ENCODE measurements at regions not wholly inside any gene's neighbourhood (a gene's known extent, or its start where the extent isn't known, plus 50 kb on each side); places are given as distances from the start of the nearest gene placed in this dataset.

- no peak overlapping the region for H3K27ac ChIP-seq (replicated peaks; ENCODE audit: low read length)
- no peak overlapping the region for H2BK12ac ChIP-seq (ENCODE audit: low read length)
- no peak overlapping the region for H2BK120ac ChIP-seq (ENCODE audit: low read depth, low read length)
- H3K79me1 ChIP-seq (ENCODE audit: low read depth, low read length) = no peaks in the 10 kb centered on the region
- no peak overlapping the region for H3K4ac ChIP-seq (ENCODE audit: low read length)
- H2AFZ ChIP-seq (ENCODE audit: low read length) = no peak overlapping the region
- whole genome bisulfite sequencing, 2 donors (ENCODE audit: extremely low coverage in 2 of 2, insufficient read length in 2 of 2, insufficient replicate concordance in 1 of 2) = no CpG with 5 or more reads among the region's 1 CpG
- H3K18ac ChIP-seq (ENCODE audit: low read length) = no peak overlapping the region
- no peak overlapping the region for H2AK5ac ChIP-seq (ENCODE audit: low read depth, low read length)
- H3K14ac ChIP-seq (ENCODE audit: low read length) = no peak overlapping the region
- H3K4me2 ChIP-seq (ENCODE audit: insufficient read depth, low read length, poor library complexity, severe bottlenecking) = no peak overlapping the region
- H2BK15ac ChIP-seq (ENCODE audit: low read length) = no peak overlapping the region
- no peak overlapping the region for H3K9ac ChIP-seq (ENCODE audit: low read depth, low read length, poor library complexity)
- H2BK5ac ChIP-seq (ENCODE audit: low read length) = no peak overlapping the region
- H3K4me3 ChIP-seq (ENCODE audit: low read length in 2 of 2) = no peak overlapping the region
- peaks cover 0 to 2% of the 10 kb centered on the region in 2 donors for H3K4me1 ChIP-seq (ENCODE audit: control insufficient read depth in 2 of 2, insufficient read depth in 1 of 2, low read depth in 1 of 2, low read length in 2 of 2)
- no peak overlapping the region for H4K91ac ChIP-seq (ENCODE audit: low read depth, low read length, poor library complexity)
- H3K27me3 ChIP-seq (ENCODE audit: control insufficient read depth in 3 of 3, insufficient read depth in 3 of 3, low read depth in 1 of 3, low read length in 3 of 3) = no peaks in the 10 kb centered on the region
- H3K36me3 ChIP-seq (replicated peaks in 1 of 2; ENCODE audit: control insufficient read depth in 2 of 2, insufficient read depth in 2 of 2, low read length in 2 of 2) = no peaks in the 10 kb centered on the region
- no peak overlapping the region for H4K8ac ChIP-seq (ENCODE audit: low read depth, low read length)
- DNase-seq (ENCODE audit: low spot score) = no peak
- H3K9me3 ChIP-seq (replicated peaks in 1 of 2; ENCODE audit: control insufficient read depth in 2 of 2, insufficient read depth in 1 of 2, low read depth in 1 of 2, low read length in 2 of 2) = no peaks in the 10 kb centered on the region
- no peak overlapping the region for H3K23ac ChIP-seq (ENCODE audit: low read depth, low read length, poor library complexity)
Measured at GRCh38 chr5:174990909-174991308, 266.5 kb downstream of the MSX2 start.

GRCh38 chr5:174987443-174988012 lies 263.1 kb downstream of the MSX2 start:
- no CpG with 5 or more reads among the region's 8 CpGs for WGBS, 2 donors (ENCODE audit: extremely low coverage in 2 of 2, insufficient read length in 2 of 2, insufficient replicate concordance in 1 of 2)
- no peaks in the 10 kb centered on the region for H3K36me3 ChIP-seq (replicated peaks in 1 of 2; ENCODE audit: control insufficient read depth in 2 of 2, insufficient read depth in 2 of 2, low read length in 2 of 2)
- DNase-seq (ENCODE audit: low spot score) = no peak
- no peak overlapping the region for H2AFZ ChIP-seq (ENCODE audit: low read length)
- no peak overlapping the region for H3K4me2 ChIP-seq (ENCODE audit: insufficient read depth, low read length, poor library complexity, severe bottlenecking)
- H3K9ac ChIP-seq (ENCODE audit: low read depth, low read length, poor library complexity) = no peak overlapping the region
- no peaks in the 10 kb centered on the region for H3K27me3 ChIP-seq (ENCODE audit: control insufficient read depth in 3 of 3, insufficient read depth in 3 of 3, low read depth in 1 of 3, low read length in 3 of 3)
- H3K79me1 ChIP-seq (ENCODE audit: low read depth, low read length) = no peaks in the 10 kb centered on the region
- no peak overlapping the region for H2BK12ac ChIP-seq (ENCODE audit: low read length)
- no peaks in the 10 kb centered on the region for H3K9me3 ChIP-seq (replicated peaks in 1 of 2; ENCODE audit: control insufficient read depth in 2 of 2, insufficient read depth in 1 of 2, low read depth in 1 of 2, low read length in 2 of 2)
- no peak overlapping the region for H3K23ac ChIP-seq (ENCODE audit: low read depth, low read length, poor library complexity)
- no peak overlapping the region for H3K4ac ChIP-seq (ENCODE audit: low read length)
- no peak overlapping the region for H3K4me3 ChIP-seq (ENCODE audit: low read length in 2 of 2)
- no peak overlapping the region for H2BK120ac ChIP-seq (ENCODE audit: low read depth, low read length)
- H4K91ac ChIP-seq (ENCODE audit: low read depth, low read length, poor library complexity) = no peak overlapping the region
- H3K14ac ChIP-seq (ENCODE audit: low read length) = no peak overlapping the region
- H3K27ac ChIP-seq (replicated peaks; ENCODE audit: low read length) = no peak overlapping the region
- H4K8ac ChIP-seq (ENCODE audit: low read depth, low read length) = no peak overlapping the region
- no peak overlapping the region for H3K18ac ChIP-seq (ENCODE audit: low read length)
- no peak overlapping the region for H2BK15ac ChIP-seq (ENCODE audit: low read length)
- H2AK5ac ChIP-seq (ENCODE audit: low read depth, low read length) = no peak overlapping the region
- peaks cover 0 to 2% of the 10 kb centered on the region in 2 donors for H3K4me1 ChIP-seq (ENCODE audit: control insufficient read depth in 2 of 2, insufficient read depth in 1 of 2, low read depth in 1 of 2, low read length in 2 of 2)
- H2BK5ac ChIP-seq (ENCODE audit: low read length) = no peak overlapping the region

- no peak overlapping the region for H4K8ac ChIP-seq (ENCODE audit: low read depth, low read length)
- H3K4me1 ChIP-seq (ENCODE audit: control insufficient read depth in 2 of 2, insufficient read depth in 1 of 2, low read depth in 1 of 2, low read length in 2 of 2) = peaks cover 0 to 3% of the 10 kb centered on the region in 2 donors
- no peaks in the 10 kb centered on the region for H3K79me1 ChIP-seq (ENCODE audit: low read depth, low read length)
- no peak overlapping the region for H2BK15ac ChIP-seq (ENCODE audit: low read length)
- H2AK5ac ChIP-seq (ENCODE audit: low read depth, low read length) = no peak overlapping the region
- no peaks in the 10 kb centered on the region for H3K36me3 ChIP-seq (replicated peaks in 1 of 2; ENCODE audit: control insufficient read depth in 2 of 2, insufficient read depth in 2 of 2, low read length in 2 of 2)
- no peak overlapping the region for H3K4ac ChIP-seq (ENCODE audit: low read length)
- H3K9me3 ChIP-seq (replicated peaks in 1 of 2; ENCODE audit: control insufficient read depth in 2 of 2, insufficient read depth in 1 of 2, low read depth in 1 of 2, low read length in 2 of 2) = no peaks in the 10 kb centered on the region
- no CpG with 5 or more reads among the region's 5 CpGs for WGBS, 2 donors (ENCODE audit: extremely low coverage in 2 of 2, insufficient read length in 2 of 2, insufficient replicate concordance in 1 of 2)
- H2BK120ac ChIP-seq (ENCODE audit: low read depth, low read length) = no peak overlapping the region
- no peaks in the 10 kb centered on the region for H3K27me3 ChIP-seq (ENCODE audit: control insufficient read depth in 3 of 3, insufficient read depth in 3 of 3, low read depth in 1 of 3, low read length in 3 of 3)
- H3K9ac ChIP-seq (ENCODE audit: low read depth, low read length, poor library complexity) = no peak overlapping the region
- no peak overlapping the region for H2BK5ac ChIP-seq (ENCODE audit: low read length)
- H3K18ac ChIP-seq (ENCODE audit: low read length) = no peak overlapping the region
- H3K23ac ChIP-seq (ENCODE audit: low read depth, low read length, poor library complexity) = no peak overlapping the region
- no peak overlapping the region for H3K14ac ChIP-seq (ENCODE audit: low read length)
- H4K91ac ChIP-seq (ENCODE audit: low read depth, low read length, poor library complexity) = no peak overlapping the region
- no peak overlapping the region for H2BK12ac ChIP-seq (ENCODE audit: low read length)
- H2AFZ ChIP-seq (ENCODE audit: low read length) = no peak overlapping the region
- no peak overlapping the region for H3K4me2 ChIP-seq (ENCODE audit: insufficient read depth, low read length, poor library complexity, severe bottlenecking)
- DNase-seq (ENCODE audit: low spot score) = no peak
- H3K27ac ChIP-seq (replicated peaks; ENCODE audit: low read length) = no peak overlapping the region
- no peak overlapping the region for H3K4me3 ChIP-seq (ENCODE audit: low read length in 2 of 2)
Measured at GRCh38 chr5:174984863-174985262, 260.5 kb downstream of the MSX2 start.

- Histone ChIP-seq H2BK12ac (ENCODE audit: low read length) (no peak overlapping the region), H3K27ac (replicated peaks; ENCODE audit: low read length) (no peak overlapping the region), H3K36me3 (replicated peaks in 1 of 2; ENCODE audit: control insufficient read depth in 2 of 2, insufficient read depth in 2 of 2, low read length in 2 of 2) (no peaks in the 10 kb centered on the region), H3K18ac (ENCODE audit: low read length) (no peak overlapping the region), H3K9ac (ENCODE audit: low read depth, low read length, poor library complexity) (no peak overlapping the region), H2BK120ac (ENCODE audit: low read depth, low read length) (no peak overlapping the region), H3K79me1 (ENCODE audit: low read depth, low read length) (no peaks in the 10 kb centered on the region), H3K4me2 (ENCODE audit: insufficient read depth, low read length, poor library complexity, severe bottlenecking) (no peak overlapping the region), H3K9me3 (replicated peaks in 1 of 2; ENCODE audit: control insufficient read depth in 2 of 2, insufficient read depth in 1 of 2, low read depth in 1 of 2, low read length in 2 of 2) (no peaks in the 10 kb centered on the region), H3K27me3 (ENCODE audit: control insufficient read depth in 3 of 3, insufficient read depth in 3 of 3, low read depth in 1 of 3, low read length in 3 of 3) (no peaks in the 10 kb centered on the region), H4K8ac (ENCODE audit: low read depth, low read length) (no peak overlapping the region), H4K91ac (ENCODE audit: low read depth, low read length, poor library complexity) (no peak overlapping the region), H3K4me1 (ENCODE audit: control insufficient read depth in 2 of 2, insufficient read depth in 1 of 2, low read depth in 1 of 2, low read length in 2 of 2) (peaks cover 0 to 3% of the 10 kb centered on the region in 2 donors), H3K14ac (ENCODE audit: low read length) (no peak overlapping the region), H3K4me3 (ENCODE audit: low read length in 2 of 2) (no peak overlapping the region), H2AK5ac (ENCODE audit: low read depth, low read length) (no peak overlapping the region), H3K4ac (ENCODE audit: low read length) (no peak overlapping the region), H2AFZ (ENCODE audit: low read length) (no peak overlapping the region), H2BK15ac (ENCODE audit: low read length) (no peak overlapping the region), H3K23ac (ENCODE audit: low read depth, low read length, poor library complexity) (no peak overlapping the region), H2BK5ac (ENCODE audit: low read length) (no peak overlapping the region)
- no peak for DNase-seq (ENCODE audit: low spot score)
- no CpG with 5 or more reads among the region's 2 CpGs for WGBS, 2 donors (ENCODE audit: extremely low coverage in 2 of 2, insufficient read length in 2 of 2, insufficient replicate concordance in 1 of 2)
Measured at GRCh38 chr5:174982485-174982884, 258.1 kb downstream of the MSX2 start.

Measured in neuronal stem cell (in vitro differentiated cells).